Cardiac muscle cell (in vitro differentiated cells and primary cell): ENCODE measurements at regions not wholly inside any gene's neighbourhood (a gene's known extent, or its start where the extent isn't known, plus 50 kb on each side); places are given as distances from the start of the nearest gene placed in this dataset.

Source experiments
- DNase-seq, 2 donors: peaks; one replicate each; pipeline versions ENCODE4 v3.0.0 to v3.0.0-alpha.2; 2010 to 2017; ENCODE audit warnings: low read depth in 1 of 2, low spot score in 1 of 2
- H3K27ac ChIP-seq: fragments of 200-600 bp; sonication (generic); 2 replicates; pipeline ENCODE4 v1.5.1; 2016
- H3K27me3 ChIP-seq: fragments of 200-600 bp; sonication (generic); 2 replicates; pipeline ENCODE4 v1.6.0; 2016; ENCODE audit warnings: control low read depth
- H3K36me3 ChIP-seq: fragments of 200-600 bp; sonication (generic); 2 replicates; pipeline ENCODE4 v1.5.1; 2016; ENCODE audit warnings: control low read depth
- H3K4me1 ChIP-seq: fragments of 200-600 bp; sonication (generic); 2 replicates; pipeline ENCODE4 v1.8.1; 2017; ENCODE audit warnings: low read depth, mild to moderate bottlenecking, mixed run types
- H3K4me3 ChIP-seq: fragments of 200-600 bp; sonication (generic); 2 replicates; pipeline ENCODE4 v1.5.1; 2016; ENCODE audit warnings: mild to moderate bottlenecking
- H3K9me3 ChIP-seq: fragments of 200-600 bp; sonication (generic); 2 replicates; pipeline ENCODE4 v1.5.1; 2017; ENCODE audit warnings: low read depth, mild to moderate bottlenecking, control low read depth
- CTCF ChIP-seq: IDR thresholded peaks from 2 replicates; pipeline ENCODE4 v1.5.1; 2012; ENCODE audit warnings: low read depth, mild to moderate bottlenecking, low read length

GRCh38 chr4:126777649-126778048 lies 855.1 kb upstream of the INTU start:
- DNase-seq: peak in 1 of 2 donors; percentile 51
- H3K4me1 ChIP-seq: peaks cover 9% of the 10 kb centered on the region
- TF ChIP-seq CTCF: no peak
- H3K9me3 ChIP-seq: no peaks in the 10 kb centered on the region
- no peaks in the 10 kb centered on the region for H3K27me3 ChIP-seq
- no peak overlapping the region for H3K27ac ChIP-seq
- no peaks in the 10 kb centered on the region for H3K36me3 ChIP-seq
- H3K4me3 ChIP-seq: no peak overlapping the region

- peak in 1 of 2 donors; percentile 80 for DNase-seq
- no peak for TF ChIP-seq CTCF
- H3K9me3 ChIP-seq: no peaks in the 10 kb centered on the region
- no peak overlapping the region for H3K27ac ChIP-seq
- H3K36me3 ChIP-seq: no peaks in the 10 kb centered on the region
- no peak overlapping the region for H3K4me3 ChIP-seq
- no peaks in the 10 kb centered on the region for H3K27me3 ChIP-seq
- H3K4me1 ChIP-seq: peaks cover 9% of the 10 kb centered on the region
These were observed 854.4 kb upstream of the INTU start for GRCh38 chr4:126778348-126778747.

- Histone ChIP-seq H3K27ac (no peak overlapping the region), H3K4me3 (no peak overlapping the region), H3K36me3 (no peaks in the 10 kb centered on the region), H3K9me3 (no peaks in the 10 kb centered on the region), H3K27me3 (no peaks in the 10 kb centered on the region), H3K4me1 (peaks cover 9% of the 10 kb centered on the region)
- DNase-seq: no peak
- no peak for TF ChIP-seq CTCF
These were observed 853.8 kb upstream of the INTU start for GRCh38 chr4:126779001-126779400.

- Histone ChIP-seq H3K27ac (no peak overlapping the region), H3K36me3 (no peaks in the 10 kb centered on the region), H3K4me1 (peaks cover 9% of the 10 kb centered on the region), H3K4me3 (no peak overlapping the region), H3K9me3 (no peaks in the 10 kb centered on the region), H3K27me3 (no peaks in the 10 kb centered on the region)
- DNase-seq: no peak
- no peak for TF ChIP-seq CTCF
These were observed 853.2 kb upstream of the INTU start for GRCh38 chr4:126779436-126780166.

GRCh38 chr4:126783191-126783590 lies 849.6 kb upstream of the INTU start:
- no peak overlapping the region for H3K4me3 ChIP-seq
- H3K9me3 ChIP-seq: no peaks in the 10 kb centered on the region
- TF ChIP-seq CTCF: no peak
- H3K36me3 ChIP-seq: no peaks in the 10 kb centered on the region
- no peak overlapping the region for H3K27ac ChIP-seq
- H3K4me1 ChIP-seq: no peaks in the 10 kb centered on the region
- no peaks in the 10 kb centered on the region for H3K27me3 ChIP-seq
- no peak for DNase-seq
